Germinal center (tissue), 1 donor: ENCODE measurements at regions not wholly inside any gene's neighbourhood (a gene's known extent, or its start where the extent isn't known, plus 50 kb on each side); places are given as distances from the start of the nearest gene placed in this dataset.
"Not testable (repeated sequence)": the region's sequence is repeated elsewhere in the genome, so short reads cannot be mapped to it uniquely, and the experiment has no call there.

Experiments
- DNase-seq: peaks from one replicate; pipeline ENCODE4 v3.0.0; 2012; ENCODE audit warnings: mixed read lengths, low spot score

- DNase-seq: no peak
Measured at GRCh38 chr18:30828700-30829099, 213.8 kb downstream of the DSC3 start.

- DNase-seq: no peak
Measured at GRCh38 chr18:30819619-30820018, 222.9 kb downstream of the DSC3 start.

GRCh38 chr18:30814446-30814845, 228.1 kb downstream of the DSC3 start:
- DNase-seq: no peak

- no peak for DNase-seq
Measured at GRCh38 chr18:30811580-30811979, 231.0 kb downstream of the DSC3 start.

- DNase-seq: no peak
Measured at GRCh38 chr18:30810580-30810979, 232.0 kb downstream of the DSC3 start.

- no peak for DNase-seq
Measured at GRCh38 chr18:30806823-30807222, 235.7 kb downstream of the DSC3 start.

- no peak for DNase-seq
Measured at GRCh38 chr18:30800800-30801199, 241.7 kb downstream of the DSC3 start.

GRCh38 chr18:30792051-30792450, 250.5 kb downstream of the DSC3 start:
- DNase-seq: no peak

GRCh38 chr18:30788411-30788991, 254.0 kb downstream of the DSC3 start:
- DNase-seq: not testable (repeated sequence)

GRCh38 chr18:30787410-30787809, 255.1 kb downstream of the DSC3 start:
- DNase-seq: no peak

GRCh38 chr18:30781601-30782000, 260.9 kb downstream of the DSC3 start:
- DNase-seq: no peak

- DNase-seq: no peak
Measured at GRCh38 chr18:30775629-30776028, 266.9 kb downstream of the DSC3 start.

- DNase-seq: not testable (repeated sequence)
Measured at GRCh38 chr18:30772170-30772569, 270.4 kb downstream of the DSC3 start.

GRCh38 chr18:30766053-30766452, 276.5 kb downstream of the DSC3 start:
- DNase-seq: no peak

GRCh38 chr18:30765247-30765646, 277.3 kb downstream of the DSC3 start:
- no peak for DNase-seq

- DNase-seq: no peak
Measured at GRCh38 chr18:30763902-30764350, 278.6 kb downstream of the DSC3 start.

GRCh38 chr18:30754846-30755245, 287.7 kb downstream of the DSC3 start:
- no peak for DNase-seq

- no peak for DNase-seq
Measured at GRCh38 chr18:30748541-30748940, 294.0 kb downstream of the DSC3 start.

- no peak for DNase-seq
Measured at GRCh38 chr18:30746224-30746623, 296.3 kb downstream of the DSC3 start.

GRCh38 chr18:30743033-30743432, 299.5 kb downstream of the DSC3 start:
- no peak for DNase-seq

- DNase-seq: no peak
Measured at GRCh38 chr18:30730915-30731314, 311.6 kb downstream of the DSC3 start.

GRCh38 chr18:30727849-30728248, 314.7 kb downstream of the DSC3 start:
- DNase-seq: no peak

GRCh38 chr18:30713299-30713698, 329.2 kb downstream of the DSC3 start:
- DNase-seq: no peak

- no peak for DNase-seq
Measured at GRCh38 chr18:30712383-30712782, 330.2 kb downstream of the DSC3 start.

- DNase-seq: no peak
Measured at GRCh38 chr18:30709595-30709994, 332.9 kb downstream of the DSC3 start.
